C4-2B (cell line): ENCODE measurements at regions not wholly inside any gene's neighbourhood (a gene's known extent, or its start where the extent isn't known, plus 50 kb on each side); places are given as distances from the start of the nearest gene placed in this dataset.

Experiments used
- H3K27ac ChIP-seq: fragments of 450-650 bp; 2 replicates; pipeline ENCODE4 v1.5.1; 2017
- CTCF ChIP-seq: fragments of 450-650 bp; conservative IDR thresholded peaks from 2 replicates; pipeline ENCODE4 v1.5.1; 2017; ENCODE audit warnings: mild to moderate bottlenecking
- ZFX ChIP-seq: fragments of 450-650 bp; IDR thresholded peaks from 2 replicates; pipeline ENCODE4 v1.6.1; 2017

DNA sequence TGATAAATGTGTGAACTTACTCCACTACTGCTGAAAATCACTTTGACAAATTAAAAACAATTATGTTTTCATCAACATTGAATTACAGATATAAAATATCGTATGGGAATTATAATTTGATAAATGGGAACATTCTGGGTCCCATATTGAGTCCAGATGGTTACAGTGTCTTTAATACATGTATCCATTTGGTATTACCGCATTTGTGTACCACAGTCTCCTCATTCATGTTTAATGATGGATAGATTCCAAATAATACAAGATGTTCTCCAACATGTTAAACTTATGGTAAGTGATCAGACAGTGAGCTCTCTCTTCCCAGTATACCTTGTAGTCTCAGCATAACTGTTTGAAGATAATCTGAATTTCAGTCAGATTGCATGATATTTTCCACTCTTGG is 1706.8 kb upstream of the PCDH7 start:
- no peak overlapping the region for H3K27ac ChIP-seq
- TF ChIP-seq CTCF, result no peak
- TF ChIP-seq ZFX, result no peak

GRCh38 chr4:29014555-29014954 is 1705.6 kb upstream of the PCDH7 start:
- TF ChIP-seq ZFX (no peak), CTCF (no peak)
- no peak overlapping the region for H3K27ac ChIP-seq

GRCh38 chr4:29033703-29034102 is 1686.5 kb upstream of the PCDH7 start:
- H3K27ac ChIP-seq, result no peak overlapping the region
- TF ChIP-seq CTCF (no peak), ZFX (no peak)

GRCh38 chr4:29037501-29037900 is 1682.7 kb upstream of the PCDH7 start:
- no peak overlapping the region for H3K27ac ChIP-seq
- TF ChIP-seq CTCF, result no peak
- no peak for TF ChIP-seq ZFX

DNA sequence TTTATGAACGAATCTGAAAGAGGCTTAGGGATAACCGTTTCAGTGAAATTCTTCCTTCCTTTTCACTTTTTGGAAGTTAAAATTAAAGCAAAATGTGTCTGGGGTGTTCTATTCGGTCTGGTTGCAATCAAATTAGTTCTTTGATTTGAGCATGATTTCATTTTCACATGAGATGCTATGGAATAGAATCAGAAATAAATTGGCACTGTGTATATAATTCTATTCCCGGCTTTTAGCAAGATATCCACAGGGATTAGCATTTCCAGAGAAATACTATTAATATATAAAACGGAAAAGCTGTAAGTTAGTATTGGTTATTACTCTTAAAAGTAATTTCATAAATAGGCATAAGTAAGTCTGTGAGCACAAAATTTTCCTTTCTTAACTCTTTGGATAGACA is 1676.8 kb upstream of the PCDH7 start:
- TF ChIP-seq CTCF (no peak), ZFX (no peak)
- no peak overlapping the region for H3K27ac ChIP-seq

DNA sequence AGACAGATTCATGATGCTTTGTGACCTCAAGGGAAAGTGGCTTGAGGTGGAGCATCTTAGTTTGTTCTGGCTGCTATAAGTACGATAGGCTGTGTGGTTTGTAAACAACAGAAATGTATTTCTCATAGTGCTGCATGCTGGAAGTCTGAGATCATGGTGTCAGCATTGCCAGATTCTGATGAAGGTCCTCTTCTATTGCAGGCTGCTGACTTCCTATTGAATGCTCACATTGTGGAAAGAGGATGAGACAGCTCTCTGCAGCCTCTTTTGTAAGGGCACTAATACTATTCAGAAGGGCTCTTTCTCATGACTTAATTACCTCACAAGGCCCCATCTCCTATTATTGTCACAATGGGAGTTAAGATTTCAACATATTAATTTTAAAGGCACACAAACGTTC is 1674.0 kb upstream of the PCDH7 start:
- TF ChIP-seq ZFX (no peak), CTCF (no peak)
- H3K27ac ChIP-seq, result no peak overlapping the region

GRCh38 chr4:29046781-29047180 is 1673.4 kb upstream of the PCDH7 start:
- TF ChIP-seq ZFX (no peak), CTCF (no peak)
- no peak overlapping the region for H3K27ac ChIP-seq
